Astrocyte (in vitro differentiated cells and primary cell): ENCODE measurements at regions not wholly inside any gene's neighbourhood (a gene's known extent, or its start where the extent isn't known, plus 50 kb on each side); places are given as distances from the start of the nearest gene placed in this dataset.

Experiments
- DNase-seq: peaks from one replicate; pipeline ENCODE4 v3.0.0-alpha.2; 2010; ENCODE audit warnings: low read depth
- FAIRE-seq: peaks from 2 replicates; lab custom pipeline; 2011; peaks lifted over from hg19 to GRCh38; lab: Jason Lieb, UNC
- H2AFZ ChIP-seq: 2 replicates; pipeline ENCODE4 v1.6.0; 2012; ENCODE audit warnings: low read depth, low read length, inconsistent platforms
- H3K27ac ChIP-seq: 2 replicates; pipeline ENCODE4 v1.5.1; 2011; ENCODE audit warnings: low read depth, low read length, inconsistent platforms
- H3K27me3 ChIP-seq: 2 replicates; pipeline ENCODE4 v1.6.0; 2011; ENCODE audit warnings: low read length, inconsistent platforms; ENCODE audit not compliant: insufficient read depth
- H3K36me3 ChIP-seq: 2 replicates; pipeline ENCODE4 v1.5.1; 2011; ENCODE audit warnings: low read length, inconsistent platforms; ENCODE audit not compliant: insufficient read depth
- H3K4me1 ChIP-seq: 2 replicates; pipeline ENCODE4 v1.5.1; 2011; ENCODE audit warnings: low read length, inconsistent platforms; ENCODE audit not compliant: insufficient read depth
- H3K4me2 ChIP-seq: 2 replicates; pipeline ENCODE4 v1.6.0; 2012; ENCODE audit warnings: low read length, inconsistent platforms
- H3K4me3 ChIP-seq: 2 replicates; pipeline ENCODE4 v1.5.1; 2011; ENCODE audit warnings: low read depth, mild to moderate bottlenecking, low read length, inconsistent platforms; ENCODE audit not compliant: insufficient read depth
- H3K79me2 ChIP-seq: 2 replicates; pipeline ENCODE4 v1.6.0; 2012; ENCODE audit warnings: mild to moderate bottlenecking, low read length, inconsistent platforms; ENCODE audit not compliant: insufficient read depth
- H3K9ac ChIP-seq: 2 replicates; pipeline ENCODE4 v1.6.0; 2012; ENCODE audit warnings: mild to moderate bottlenecking, low read length, inconsistent platforms
- H3K9me3 ChIP-seq: 2 replicates; pipeline ENCODE4 v1.5.1; 2012; ENCODE audit warnings: low read depth, mild to moderate bottlenecking, low read length, inconsistent platforms; ENCODE audit not compliant: insufficient read depth
- H4K20me1 ChIP-seq: 2 replicates; pipeline ENCODE4 v1.6.0; 2012; ENCODE audit warnings: low read length, inconsistent platforms; ENCODE audit not compliant: insufficient read depth
- H3K27ac Mint-ChIP-seq: one replicate; pipeline ENCODE4 v1.8.0; 2021; ENCODE audit warnings: mild to moderate bottlenecking, mixed read lengths; ENCODE audit not compliant: unreplicated experiment
- H3K27me3 Mint-ChIP-seq: one replicate; pipeline ENCODE4 v1.8.0; 2021; ENCODE audit warnings: low read depth, mixed read lengths; ENCODE audit not compliant: unreplicated experiment
- H3K36me3 Mint-ChIP-seq: one replicate; pipeline ENCODE4 v1.8.0; 2021; ENCODE audit warnings: low read depth, mixed read lengths; ENCODE audit not compliant: unreplicated experiment
- H3K4me1 Mint-ChIP-seq: one replicate; pipeline ENCODE4 v1.8.0; 2021; ENCODE audit warnings: low read depth, mixed read lengths; ENCODE audit not compliant: unreplicated experiment
- H3K4me3 Mint-ChIP-seq: one replicate; pipeline ENCODE4 v1.8.0; 2021; ENCODE audit warnings: mild to moderate bottlenecking, moderate library complexity, mixed read lengths; ENCODE audit not compliant: unreplicated experiment
- H3K9me3 Mint-ChIP-seq: one replicate; pipeline ENCODE4 v1.8.0; 2021; ENCODE audit warnings: mild to moderate bottlenecking, mixed read lengths; ENCODE audit not compliant: unreplicated experiment
- EZH2 ChIP-seq: IDR thresholded peaks from 2 replicates; pipeline ENCODE4 v1.6.1; 2012; ENCODE audit warnings: mild to moderate bottlenecking, low read length, inconsistent platforms; ENCODE audit not compliant: insufficient read depth
- TF ChIP-seq, protein P1 (sequence below): IDR thresholded peaks from 2 replicates; pipeline ENCODE4 v1.5.1; 2011; ENCODE audit warnings: low read depth, mild to moderate bottlenecking, inconsistent platforms, low read length, moderate library complexity; ENCODE audit not compliant: insufficient read depth

DNA sequence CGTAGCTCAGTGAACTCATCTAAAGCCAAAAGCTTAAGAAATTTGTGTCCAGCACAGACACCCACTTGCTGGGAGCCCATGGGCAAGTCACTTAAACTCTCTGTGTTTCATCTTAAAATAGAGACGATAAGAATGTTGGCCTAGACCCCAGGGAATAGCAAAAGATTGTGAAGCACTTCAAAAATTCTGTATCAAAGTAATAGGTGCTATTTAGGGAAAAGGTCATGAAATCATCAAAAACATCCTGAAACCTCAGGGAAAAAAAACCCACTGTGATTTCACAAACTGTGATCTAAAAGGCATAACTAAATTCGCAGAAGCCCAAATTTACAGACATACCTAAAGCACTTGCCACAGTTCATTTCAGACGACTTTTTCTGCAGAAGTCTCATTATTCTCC lies 278.3 kb downstream of the NR2F1-AS1 start:
- H3K4me3 ChIP-seq = no peak overlapping the region
- no peaks in the 10 kb centered on the region for H3K36me3 ChIP-seq
- H3K9me3 ChIP-seq = no peaks in the 10 kb centered on the region
- H3K4me3 Mint-ChIP-seq = no peak overlapping the region
- peak; percentile 57 for DNase-seq
- H2AFZ ChIP-seq = no peak overlapping the region
- FAIRE-seq = peak; percentile 77
- H3K4me2 ChIP-seq = no peak overlapping the region
- no peaks in the 10 kb centered on the region for H3K79me2 ChIP-seq
- no peak overlapping the region for H3K9ac ChIP-seq
- peaks cover 47% of the 10 kb centered on the region for H3K4me1 Mint-ChIP-seq
- no peaks in the 10 kb centered on the region for H3K9me3 Mint-ChIP-seq
- no peak overlapping the region for H3K27ac Mint-ChIP-seq
- H3K27me3 ChIP-seq = no peaks in the 10 kb centered on the region
- H3K36me3 Mint-ChIP-seq = no peaks in the 10 kb centered on the region
- peaks cover 19% of the 10 kb centered on the region for H3K4me1 ChIP-seq
- H3K27me3 Mint-ChIP-seq = no peaks in the 10 kb centered on the region
- H4K20me1 ChIP-seq = no peaks in the 10 kb centered on the region
- TF ChIP-seq, protein P1, sequence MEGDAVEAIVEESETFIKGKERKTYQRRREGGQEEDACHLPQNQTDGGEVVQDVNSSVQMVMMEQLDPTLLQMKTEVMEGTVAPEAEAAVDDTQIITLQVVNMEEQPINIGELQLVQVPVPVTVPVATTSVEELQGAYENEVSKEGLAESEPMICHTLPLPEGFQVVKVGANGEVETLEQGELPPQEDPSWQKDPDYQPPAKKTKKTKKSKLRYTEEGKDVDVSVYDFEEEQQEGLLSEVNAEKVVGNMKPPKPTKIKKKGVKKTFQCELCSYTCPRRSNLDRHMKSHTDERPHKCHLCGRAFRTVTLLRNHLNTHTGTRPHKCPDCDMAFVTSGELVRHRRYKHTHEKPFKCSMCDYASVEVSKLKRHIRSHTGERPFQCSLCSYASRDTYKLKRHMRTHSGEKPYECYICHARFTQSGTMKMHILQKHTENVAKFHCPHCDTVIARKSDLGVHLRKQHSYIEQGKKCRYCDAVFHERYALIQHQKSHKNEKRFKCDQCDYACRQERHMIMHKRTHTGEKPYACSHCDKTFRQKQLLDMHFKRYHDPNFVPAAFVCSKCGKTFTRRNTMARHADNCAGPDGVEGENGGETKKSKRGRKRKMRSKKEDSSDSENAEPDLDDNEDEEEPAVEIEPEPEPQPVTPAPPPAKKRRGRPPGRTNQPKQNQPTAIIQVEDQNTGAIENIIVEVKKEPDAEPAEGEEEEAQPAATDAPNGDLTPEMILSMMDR = no peak
- no peak for TF ChIP-seq EZH2
- no peak overlapping the region for H3K27ac ChIP-seq

DNA sequence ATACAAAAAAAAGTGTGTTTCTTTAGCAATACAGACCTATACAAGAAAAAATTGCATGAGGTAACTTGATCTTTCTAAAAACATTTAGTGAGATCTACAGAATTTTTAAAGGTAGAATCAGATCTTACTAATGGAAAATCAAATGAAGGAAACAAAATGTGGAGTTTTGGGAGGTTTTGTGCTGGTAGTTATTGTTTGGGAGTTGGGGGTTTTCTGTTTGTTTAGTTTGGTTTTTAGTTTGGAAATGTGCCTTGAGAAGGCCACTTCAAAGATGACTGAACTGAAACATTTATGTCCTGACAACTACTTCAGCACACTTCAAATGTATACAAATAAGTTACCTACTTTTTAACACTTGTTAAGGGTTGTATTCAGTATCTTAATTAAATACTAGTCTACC lies 280.1 kb downstream of the NR2F1-AS1 start:
- no peak overlapping the region for H3K27ac Mint-ChIP-seq
- TF ChIP-seq, protein P1 = no peak
- TF ChIP-seq EZH2 = no peak
- DNase-seq = no peak
- Histone ChIP-seq H3K27ac (no peak overlapping the region), H4K20me1 (no peaks in the 10 kb centered on the region), H3K4me3 (no peak overlapping the region), H3K79me2 (no peaks in the 10 kb centered on the region), H3K4me1 (peaks cover 19% of the 10 kb centered on the region), H3K27me3 (no peaks in the 10 kb centered on the region), H3K4me2 (no peak overlapping the region), H3K9me3 (no peaks in the 10 kb centered on the region), H2AFZ (no peak overlapping the region), H3K9ac (no peak overlapping the region), H3K36me3 (no peaks in the 10 kb centered on the region)
- H3K27me3 Mint-ChIP-seq = no peaks in the 10 kb centered on the region
- H3K36me3 Mint-ChIP-seq = no peaks in the 10 kb centered on the region
- peaks cover 51% of the 10 kb centered on the region for H3K4me1 Mint-ChIP-seq
- no peak for FAIRE-seq
- H3K4me3 Mint-ChIP-seq = no peak overlapping the region
- H3K9me3 Mint-ChIP-seq = no peaks in the 10 kb centered on the region

GRCh38 chr5:93300309-93300923 lies 280.6 kb downstream of the NR2F1-AS1 start:
- Mint-ChIP-seq H3K27me3 (no peaks in the 10 kb centered on the region), H3K4me3 (no peak overlapping the region), H3K4me1 (peaks cover 53% of the 10 kb centered on the region), H3K9me3 (no peaks in the 10 kb centered on the region), H3K36me3 (no peaks in the 10 kb centered on the region), H3K27ac (no peak overlapping the region)
- Histone ChIP-seq H3K4me3 (no peak overlapping the region), H3K4me1 (peaks cover 19% of the 10 kb centered on the region), H3K36me3 (no peaks in the 10 kb centered on the region), H3K4me2 (peak overlapping the region; percentile 49), H3K27ac (no peak overlapping the region), H3K27me3 (no peaks in the 10 kb centered on the region), H3K9ac (no peak overlapping the region), H4K20me1 (no peaks in the 10 kb centered on the region), H2AFZ (no peak overlapping the region), H3K9me3 (no peaks in the 10 kb centered on the region), H3K79me2 (no peaks in the 10 kb centered on the region)
- TF ChIP-seq, protein P1 = no peak
- no peak for TF ChIP-seq EZH2
- no peak for DNase-seq
- no peak for FAIRE-seq
